ENCODE measurements at regions not wholly inside any gene's neighbourhood (a gene's known extent, or its start where the extent isn't known, plus 50 kb on each side); places are given as distances from the start of the nearest gene placed in this dataset.
"Not testable (repeated sequence)": the region's sequence is repeated elsewhere in the genome, so short reads cannot be mapped to it uniquely, and the experiment has no call there.

- DNase-seq: not testable (repeated sequence)
Observed at GRCh38 chr6:44760116-44760515, 372.6 kb downstream of the CDC5L start.

GRCh38 chr6:44761046-44761445 is 373.5 kb downstream of the CDC5L start:
- no peak for DNase-seq

- no peak for DNase-seq
Observed at GRCh38 chr6:44762496-44762895, 375.0 kb downstream of the CDC5L start.

- DNase-seq: no peak
Observed at GRCh38 chr6:44771647-44772415, 384.3 kb downstream of the CDC5L start.

- no peak for DNase-seq
Observed at GRCh38 chr6:44772838-44773237, 385.3 kb downstream of the CDC5L start.

GRCh38 chr6:44775121-44775520 is 387.6 kb downstream of the CDC5L start:
- no peak for DNase-seq

GRCh38 chr6:44776344-44776743 is 388.8 kb downstream of the CDC5L start:
- no peak for DNase-seq

- no peak for DNase-seq
Observed at GRCh38 chr6:44778513-44778912, 391.0 kb downstream of the CDC5L start.

All from right kidney (tissue), 1 donor.